Right lobe of liver (tissue), 4 donors: ENCODE measurements at regions not wholly inside any gene's neighbourhood (a gene's known extent, or its start where the extent isn't known, plus 50 kb on each side); places are given as distances from the start of the nearest gene placed in this dataset.

Source experiments
- CTCF ChIP-seq, 4 donors: fragments of 200-600 bp in 3 of 4; fragments of 450-650 bp in 1 of 4; IDR thresholded peaks; one replicate each; pipeline versions ENCODE4 v1.5.1 to v1.8.0; 2016 to 2022; ENCODE audit warnings: antibody characterized with exemption in 4 of 4, mild to moderate bottlenecking in 2 of 4
- POLR2A ChIP-seq: fragments of 450-650 bp; IDR thresholded peaks from one replicate; pipeline ENCODE4 v1.6.1; 2017; ENCODE audit warnings: antibody characterized with exemption, mild to moderate bottlenecking
- donor health status: DM: no; HTN: no; CAD: no.
- donor health status: DM: no; HTN: no; CAD: no.
- donor health status: DM: no; HTN: yes; CAD: no.

- TF ChIP-seq CTCF (IDR thresholded peaks at IDR 0.05) (no peak), POLR2A (no peak)
These were observed 193.8 kb upstream of the TOX3 start for GRCh38 chr16:52740766-52741165.
